Stimulated activated CD4-positive, alpha-beta T cell treated with anti-CD3 and anti-CD28 coated beads, Interleukin-4, amount 100 ng/mL, for 4 hours (primary cell): ENCODE measurements at regions not wholly inside any gene's neighbourhood (a gene's known extent, or its start where the extent isn't known, plus 50 kb on each side); places are given as distances from the start of the nearest gene placed in this dataset.
"Not testable (repeated sequence)": the region's sequence is repeated elsewhere in the genome, so short reads cannot be mapped to it uniquely, and the experiment has no call there.

Source experiments
- DNase-seq, 2 experiments: peaks; one replicate each; pipeline ENCODE4 v3.0.0-alpha.2; 2020

GRCh38 chr18:76102626-76103025 is 392.4 kb downstream of the ZNF516 start:
- DNase-seq: no peak

GRCh38 chr18:76102156-76102555 is 392.9 kb downstream of the ZNF516 start:
- no peak for DNase-seq

DNA sequence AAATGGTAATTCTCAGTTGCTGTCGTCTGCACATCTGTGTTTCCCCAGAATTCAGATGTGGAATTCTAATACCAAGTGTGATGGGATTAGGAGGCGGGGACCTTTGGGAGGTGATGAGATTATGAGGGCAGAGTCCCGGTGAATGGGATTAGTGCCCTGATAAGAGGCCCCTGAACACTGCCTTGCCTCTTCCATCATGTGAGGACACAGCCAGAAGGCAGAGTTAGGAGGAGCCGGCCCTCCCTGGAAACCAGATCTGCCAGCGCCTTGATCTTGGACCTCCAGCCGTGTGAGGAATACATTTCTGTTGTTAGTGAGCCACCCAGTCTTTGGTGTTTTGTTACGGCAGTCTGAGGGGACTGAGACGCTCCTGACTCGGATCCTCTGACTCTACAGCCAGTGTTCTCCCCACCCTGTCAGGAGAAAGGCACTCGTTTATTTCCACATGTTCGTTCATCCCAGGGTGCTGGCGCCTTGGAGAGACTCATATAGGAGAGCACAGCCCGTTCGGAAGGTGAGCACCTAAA is 395.0 kb downstream of the ZNF516 start:
- DNase-seq: no peak

DNA sequence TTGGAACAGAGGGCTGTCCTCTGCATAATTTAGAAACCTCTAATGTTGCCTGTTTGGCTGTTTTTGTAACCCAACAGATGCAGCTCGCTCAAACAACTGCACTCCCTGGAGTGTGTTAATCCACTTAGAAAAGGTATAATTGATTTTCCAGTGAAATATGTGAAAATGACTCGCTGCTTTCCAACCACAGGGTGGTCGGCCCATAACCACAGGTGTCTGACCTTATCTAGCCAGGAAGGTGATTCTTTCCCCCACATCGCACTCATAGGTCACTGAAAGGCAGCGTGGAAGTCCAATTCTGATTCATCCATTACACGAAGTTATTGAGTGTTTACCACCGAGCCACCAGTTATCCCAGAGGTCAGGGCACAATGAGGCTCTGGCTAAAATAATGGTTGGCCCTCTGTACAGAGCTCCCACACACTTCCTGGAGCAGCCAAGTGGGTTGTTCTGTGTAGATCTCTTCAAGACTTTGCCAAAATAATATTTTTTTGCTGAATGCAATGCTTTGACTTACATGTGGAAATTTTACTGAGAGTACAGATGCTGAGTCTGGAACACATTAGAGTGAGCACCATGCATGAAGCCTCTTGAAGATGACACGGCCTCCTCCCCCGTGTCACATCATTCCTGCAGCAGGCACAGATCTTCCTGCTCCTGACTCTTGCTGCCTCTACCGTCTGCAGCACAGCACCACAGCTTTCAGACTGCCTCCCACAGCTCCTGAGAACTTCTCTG is 396.2 kb downstream of the ZNF516 start:
- no peak for DNase-seq

DNA sequence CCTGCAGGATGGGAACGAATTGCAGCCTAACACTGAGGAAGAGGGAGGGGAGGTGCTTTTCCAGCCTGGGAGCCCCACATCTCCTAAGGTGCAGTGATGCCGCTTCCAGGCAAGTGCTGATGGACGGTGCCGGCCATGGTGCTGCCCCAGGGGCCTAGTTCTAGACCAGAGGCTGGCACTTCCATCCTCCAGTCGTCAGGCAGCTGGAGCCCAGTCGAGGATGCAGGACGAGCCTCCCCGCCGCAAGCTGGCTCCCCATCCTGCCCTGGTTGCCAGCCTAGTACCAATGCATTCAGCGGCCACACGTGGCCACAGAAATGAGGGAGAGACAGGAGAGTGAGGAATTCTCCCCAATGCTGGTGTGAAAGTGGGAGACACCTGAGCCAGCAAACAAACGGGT is 413.5 kb downstream of the ZNF516 start:
- no peak for DNase-seq

DNA sequence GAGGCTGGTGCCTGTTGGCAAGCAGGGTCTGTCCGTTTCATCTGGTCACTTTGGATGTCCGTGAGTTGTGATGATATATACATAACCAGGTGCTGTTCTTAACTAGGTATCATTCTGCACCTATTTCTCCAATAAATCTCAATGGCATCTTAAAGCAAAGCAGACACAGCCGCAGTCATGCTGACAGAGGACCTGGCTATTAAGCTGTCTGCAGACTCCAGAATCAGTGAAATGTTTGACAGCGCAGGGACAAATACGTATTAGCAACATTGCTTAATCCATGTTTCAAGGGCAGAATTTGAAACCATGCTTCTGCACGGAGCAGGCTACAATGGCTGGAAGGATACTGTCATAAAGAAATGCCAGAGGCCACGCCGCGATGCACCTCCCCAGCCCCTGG is 414.6 kb downstream of the ZNF516 start:
- DNase-seq: no peak

GRCh38 chr18:76075777-76076176 is 419.3 kb downstream of the ZNF516 start:
- no peak for DNase-seq

GRCh38 chr18:76064998-76065397 is 430.0 kb downstream of the ZNF516 start:
- DNase-seq: no peak

DNA sequence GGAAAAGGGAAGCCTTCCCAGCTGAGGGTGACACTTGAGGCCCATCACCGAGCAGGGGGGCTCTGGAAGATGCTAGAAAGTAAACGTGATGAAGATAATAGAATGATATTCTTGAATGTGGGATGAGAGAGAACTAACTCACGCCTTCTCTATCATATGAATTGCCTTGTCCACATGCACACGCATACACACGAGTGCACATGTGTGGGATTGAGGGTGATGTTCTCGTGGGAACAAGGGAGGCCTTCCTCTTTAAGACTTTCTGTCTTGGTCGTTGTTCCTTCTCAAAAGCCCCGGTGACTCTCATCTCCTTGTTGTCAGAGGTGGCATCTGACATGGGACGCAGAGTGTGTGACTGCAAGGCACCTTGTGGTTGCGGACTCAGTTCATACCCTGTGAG is 436.9 kb downstream of the ZNF516 start:
- DNase-seq: no peak

GRCh38 chr18:76057386-76057785 is 437.7 kb downstream of the ZNF516 start:
- no peak for DNase-seq

DNA sequence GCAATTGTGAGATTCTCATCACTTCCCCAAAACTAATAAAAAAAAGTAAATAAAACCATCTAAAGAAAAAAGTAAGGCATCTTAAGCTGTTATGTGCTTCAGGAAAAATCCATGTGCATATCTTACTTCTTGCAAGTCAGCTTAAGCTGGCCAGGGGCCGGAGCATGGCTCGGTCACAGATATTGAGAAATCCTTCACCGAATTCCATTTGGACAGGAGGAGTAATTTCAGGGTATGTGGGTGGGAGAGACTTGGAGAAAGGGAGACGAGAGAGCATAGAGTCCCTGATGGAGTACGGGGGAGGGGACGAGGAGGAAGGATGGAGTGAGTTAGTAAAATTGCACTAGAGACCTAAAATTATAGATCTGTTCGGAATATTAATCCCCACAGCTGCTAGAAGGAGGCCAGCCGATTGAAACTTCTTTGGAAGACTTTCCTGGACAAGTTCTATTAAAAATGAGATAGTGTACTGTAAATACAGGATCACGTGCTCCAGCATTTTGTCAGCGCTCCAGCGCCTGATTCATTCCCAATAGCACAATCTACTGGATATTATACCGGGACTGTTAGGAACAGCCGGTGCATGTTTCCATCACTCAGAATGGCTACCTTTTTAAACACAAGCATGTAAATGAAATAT is 438.5 kb downstream of the ZNF516 start:
- DNase-seq: no peak

GRCh38 chr18:76055578-76055977 is 439.5 kb downstream of the ZNF516 start:
- no peak for DNase-seq

DNA sequence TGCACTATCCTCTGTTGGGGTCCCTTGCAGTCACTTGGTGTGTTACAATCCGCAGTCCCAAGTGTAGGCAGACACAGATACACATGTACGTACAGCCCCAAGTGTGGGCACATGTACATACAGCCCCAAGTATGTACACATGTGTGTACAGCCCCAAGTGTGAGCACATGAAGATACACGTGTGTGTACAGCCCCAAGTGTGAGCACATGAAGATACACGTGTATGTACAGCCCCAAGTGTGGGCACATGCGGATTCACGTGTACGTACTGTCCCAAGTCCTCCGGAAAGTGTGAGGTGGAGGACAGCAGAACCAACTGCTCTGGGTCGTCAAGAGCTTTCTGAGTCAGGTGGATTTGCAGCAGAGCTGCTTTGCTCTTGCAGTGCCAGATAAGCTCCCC is 440.0 kb downstream of the ZNF516 start:
- DNase-seq: no peak

DNA sequence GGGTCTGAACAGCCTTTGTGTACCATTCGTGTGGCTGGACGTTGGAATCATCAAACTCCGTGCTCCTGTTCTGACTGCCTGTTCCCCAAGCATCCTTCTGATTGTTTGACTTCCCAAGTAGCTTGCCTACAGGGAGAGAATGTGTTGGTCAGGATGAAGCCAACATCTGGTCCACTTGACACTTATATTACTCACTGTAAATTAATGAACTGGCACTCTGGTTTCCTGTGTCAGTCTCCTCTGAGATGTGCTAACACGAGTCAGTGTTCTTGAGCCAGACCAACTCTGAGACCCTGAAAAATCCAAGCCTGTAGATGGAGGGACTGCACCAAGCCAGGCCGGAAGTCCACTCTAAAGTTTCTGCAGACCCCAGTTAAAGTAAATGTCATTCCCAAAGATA is 440.9 kb downstream of the ZNF516 start:
- no peak for DNase-seq

GRCh38 chr18:76053551-76053950 is 441.5 kb downstream of the ZNF516 start:
- no peak for DNase-seq

- DNase-seq: no peak
Measured at GRCh38 chr18:76052227-76052595, 442.8 kb downstream of the ZNF516 start.

- no peak for DNase-seq
Measured at GRCh38 chr18:76051396-76052226, 443.4 kb downstream of the ZNF516 start.

DNA sequence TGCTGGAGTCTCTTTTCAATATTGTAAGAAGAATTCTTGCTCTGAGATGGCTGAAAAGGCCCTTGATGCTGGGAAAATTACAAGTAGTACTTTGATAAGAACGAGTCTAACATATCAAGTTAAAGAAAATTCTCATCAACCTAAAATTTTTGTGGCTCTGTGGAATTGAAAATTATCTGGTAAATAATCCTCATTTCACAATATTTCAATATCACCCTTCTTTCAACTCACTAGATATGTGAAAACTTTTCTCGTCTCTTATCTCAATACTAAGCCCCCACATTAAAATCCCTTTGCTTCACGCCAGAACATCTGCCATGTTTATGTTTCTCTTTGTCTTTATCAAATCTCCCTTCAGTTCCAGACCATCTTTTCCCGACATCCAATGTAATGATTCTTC is 448.8 kb downstream of the ZNF516 start:
- DNase-seq: no peak

GRCh38 chr18:76042511-76042910 is 452.5 kb downstream of the ZNF516 start:
- DNase-seq: no peak

- no peak for DNase-seq
Measured at GRCh38 chr18:76018210-76018609, 476.8 kb downstream of the ZNF516 start.

DNA sequence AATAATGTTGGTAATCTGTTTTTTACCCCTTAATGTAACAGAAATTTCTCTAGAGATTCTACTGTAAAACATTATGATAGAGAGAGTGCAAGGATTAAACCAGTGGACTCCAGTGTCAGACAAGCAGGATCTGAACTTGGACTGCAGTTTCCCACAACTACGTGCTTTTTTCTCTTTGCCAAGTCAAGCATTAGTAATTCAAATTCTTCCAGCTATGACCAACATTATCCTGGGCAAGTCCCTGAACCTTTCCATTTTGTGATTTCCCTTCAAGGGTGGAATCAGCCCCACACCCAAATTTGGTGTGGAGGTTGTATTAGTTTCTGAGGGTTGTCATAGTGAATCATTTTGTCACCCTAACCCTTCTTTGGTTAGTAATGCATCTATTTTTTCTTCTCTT is 482.0 kb downstream of the ZNF516 start:
- DNase-seq: no peak

DNA sequence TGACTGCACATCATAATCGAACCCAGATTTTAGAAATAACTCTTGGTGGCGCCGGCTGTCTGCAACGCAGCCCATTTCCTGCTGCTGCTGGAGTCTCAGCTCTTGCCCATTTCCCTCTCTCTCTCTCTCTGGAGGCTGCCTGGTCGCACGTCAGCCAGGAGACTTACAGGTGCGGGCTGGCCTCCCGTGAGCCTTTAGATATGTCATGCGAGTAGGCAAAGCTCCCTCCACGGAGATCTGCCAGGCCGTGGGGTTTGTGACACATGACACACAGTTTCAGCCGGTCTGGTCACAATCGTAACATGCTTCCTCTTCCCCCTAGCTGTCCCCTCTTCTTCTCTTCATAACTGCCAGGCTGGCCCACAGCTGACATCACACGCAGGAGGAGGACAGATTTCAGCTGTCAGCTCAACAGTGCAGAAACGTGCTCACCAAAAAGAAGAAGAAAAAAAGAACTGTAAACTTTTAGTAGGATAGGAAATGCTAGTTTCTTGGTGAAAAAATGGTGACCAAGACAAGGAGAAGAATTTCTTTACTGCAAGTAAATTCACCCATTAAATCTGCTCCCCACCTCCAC is 489.3 kb downstream of the ZNF516 start:
- no peak for DNase-seq

DNA sequence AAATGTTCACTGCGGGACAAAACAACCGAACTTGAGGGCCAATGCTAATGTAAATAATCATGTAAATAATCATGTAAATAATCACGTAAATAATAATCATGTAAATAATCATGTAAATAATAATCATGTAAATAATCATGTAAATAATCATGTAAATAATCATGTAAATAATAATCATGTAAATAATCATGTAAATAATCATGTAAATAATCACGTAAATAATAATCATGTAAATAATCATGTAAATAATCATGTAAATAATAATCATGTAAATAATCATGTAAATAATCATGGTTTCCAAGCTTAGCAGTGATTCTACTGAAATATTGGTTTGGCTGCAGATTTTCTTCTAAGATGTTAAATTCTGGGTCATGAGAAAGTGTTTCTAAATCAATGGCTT is 507.1 kb downstream of the ZNF516 start:
- DNase-seq: not testable (repeated sequence)
